ENCODE measurements at regions not wholly inside any gene's neighbourhood (a gene's known extent, or its start where the extent isn't known, plus 50 kb on each side); places are given as distances from the start of the nearest gene placed in this dataset.

DNA sequence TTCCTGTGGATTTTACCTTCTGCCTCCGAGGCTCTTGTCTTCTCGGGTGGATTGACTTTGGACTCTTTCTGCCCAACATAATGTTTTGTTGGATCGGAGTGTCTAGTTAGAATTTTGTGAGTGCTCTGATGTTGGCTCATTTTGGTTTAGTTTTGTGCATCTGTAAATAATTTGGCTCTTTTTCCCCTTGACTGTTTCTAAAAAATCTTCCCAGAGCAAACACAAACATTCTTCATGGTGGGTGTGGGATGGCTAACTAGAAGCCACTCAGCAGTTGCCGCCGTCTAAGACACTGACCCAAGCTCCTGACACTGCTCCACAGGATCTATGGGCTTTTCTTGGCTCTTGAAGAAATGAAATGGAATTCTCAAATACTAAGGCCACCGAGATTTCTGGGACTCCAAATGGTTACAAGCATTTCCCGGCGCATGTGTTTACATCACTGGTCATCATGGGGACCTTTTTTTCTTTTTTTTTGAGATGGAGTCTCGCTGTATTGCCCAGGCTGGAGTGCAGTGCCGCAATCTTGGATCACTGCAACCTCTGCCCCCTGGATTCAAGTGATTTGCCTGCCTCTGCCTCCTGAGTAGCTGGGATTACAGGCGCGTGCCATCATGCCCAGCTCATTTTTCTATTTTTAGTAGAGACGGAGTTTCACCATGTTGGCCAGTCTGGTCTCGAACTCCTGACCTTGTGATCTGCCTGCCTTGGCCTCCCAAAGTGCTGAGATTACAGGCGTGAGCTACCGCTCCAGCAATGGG is 92.0 kb upstream of the FRMD1 start:
- TF ChIP-seq CREB1 (CRISPR knock-in tag; IDR thresholded peaks at IDR 0.05) (no peak), ZBTB21 (CRISPR knock-in tag; IDR thresholded peaks at IDR 0.05; ENCODE audit: borderline replicate concordance) (no peak), CTCF (IDR thresholded peaks at IDR 0.05) (no peak), MAX (CRISPR knock-in tag; IDR thresholded peaks at IDR 0.05) (no peak), CBFB (CRISPR knock-in tag; IDR thresholded peaks at IDR 0.05; ENCODE audit: low read depth) (no peak), TEAD4 (CRISPR knock-in tag; IDR thresholded peaks at IDR 0.05) (no peak), E2F4 (CRISPR knock-in tag; IDR thresholded peaks at IDR 0.05; ENCODE audit: borderline replicate concordance, low read depth) (no peak), ZNF263 (CRISPR knock-in tag; IDR thresholded peaks at IDR 0.05; ENCODE audit: low read depth) (no peak), OVOL2 (CRISPR knock-in tag; IDR thresholded peaks at IDR 0.05; ENCODE audit: borderline replicate concordance) (no peak), FOXJ3 (CRISPR knock-in tag; IDR thresholded peaks at IDR 0.05; ENCODE audit: borderline replicate concordance) (no peak)
- TF ChIP-seq, protein P1, sequence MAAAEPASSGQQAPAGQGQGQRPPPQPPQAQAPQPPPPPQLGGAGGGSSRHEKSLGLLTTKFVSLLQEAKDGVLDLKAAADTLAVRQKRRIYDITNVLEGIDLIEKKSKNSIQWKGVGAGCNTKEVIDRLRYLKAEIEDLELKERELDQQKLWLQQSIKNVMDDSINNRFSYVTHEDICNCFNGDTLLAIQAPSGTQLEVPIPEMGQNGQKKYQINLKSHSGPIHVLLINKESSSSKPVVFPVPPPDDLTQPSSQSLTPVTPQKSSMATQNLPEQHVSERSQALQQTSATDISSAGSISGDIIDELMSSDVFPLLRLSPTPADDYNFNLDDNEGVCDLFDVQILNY (CRISPR knock-in tag; IDR thresholded peaks at IDR 0.05), result no peak
- TF ChIP-seq, protein P2, sequence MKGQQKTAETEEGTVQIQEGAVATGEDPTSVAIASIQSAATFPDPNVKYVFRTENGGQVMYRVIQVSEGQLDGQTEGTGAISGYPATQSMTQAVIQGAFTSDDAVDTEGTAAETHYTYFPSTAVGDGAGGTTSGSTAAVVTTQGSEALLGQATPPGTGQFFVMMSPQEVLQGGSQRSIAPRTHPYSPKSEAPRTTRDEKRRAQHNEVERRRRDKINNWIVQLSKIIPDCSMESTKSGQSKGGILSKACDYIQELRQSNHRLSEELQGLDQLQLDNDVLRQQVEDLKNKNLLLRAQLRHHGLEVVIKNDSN (CRISPR knock-in tag; IDR thresholded peaks at IDR 0.05), result no peak
- TF ChIP-seq, protein P3, sequence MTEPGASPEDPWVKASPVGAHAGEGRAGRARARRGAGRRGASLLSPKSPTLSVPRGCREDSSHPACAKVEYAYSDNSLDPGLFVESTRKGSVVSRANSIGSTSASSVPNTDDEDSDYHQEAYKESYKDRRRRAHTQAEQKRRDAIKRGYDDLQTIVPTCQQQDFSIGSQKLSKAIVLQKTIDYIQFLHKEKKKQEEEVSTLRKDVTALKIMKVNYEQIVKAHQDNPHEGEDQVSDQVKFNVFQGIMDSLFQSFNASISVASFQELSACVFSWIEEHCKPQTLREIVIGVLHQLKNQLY (CRISPR knock-in tag; IDR thresholded peaks at IDR 0.05), result no peak
